ENCODE measurements at regions not wholly inside any gene's neighbourhood (a gene's known extent, or its start where the extent isn't known, plus 50 kb on each side); places are given as distances from the start of the nearest gene placed in this dataset.

GRCh38 chr16:86925067-86925791 is 346.9 kb downstream of the FOXL1 start:
- Mint-ChIP-seq H3K9me3 (peaks cover 29% of the 10 kb centered on the region), H3K4me3 (no peak overlapping the region), H3K4me1 (peaks cover 54% of the 10 kb centered on the region), H3K27ac (peak overlapping the region; percentile 27), H3K27me3 (ENCODE audit: low read depth, poor library complexity) (peaks cover 13% of the 10 kb centered on the region), H3K36me3 (ENCODE audit: low read depth) (peaks cover 12% of the 10 kb centered on the region)
- DNase-seq = peak; percentile 78
- no peak for TF ChIP-seq CTCF (IDR thresholded peaks at IDR 0.05)

- H3K9me3 Mint-ChIP-seq = peaks cover 17% of the 10 kb centered on the region
- H3K27me3 Mint-ChIP-seq (ENCODE audit: low read depth, poor library complexity) = peaks cover 12% of the 10 kb centered on the region
- peaks cover 6% of the 10 kb centered on the region for H3K36me3 Mint-ChIP-seq (ENCODE audit: low read depth)
- H3K4me3 Mint-ChIP-seq = no peak overlapping the region
- DNase-seq = peak; percentile 56
- H3K27ac Mint-ChIP-seq = peak overlapping the region; percentile 27
- peaks cover 45% of the 10 kb centered on the region for H3K4me1 Mint-ChIP-seq
- TF ChIP-seq CTCF (IDR thresholded peaks at IDR 0.05) = no peak
Measured at GRCh38 chr16:86926181-86927094, 348.1 kb downstream of the FOXL1 start.

- Mint-ChIP-seq H3K36me3 (ENCODE audit: low read depth) (no peaks in the 10 kb centered on the region), H3K27ac (no peak overlapping the region), H3K27me3 (ENCODE audit: low read depth, poor library complexity) (peaks cover 9% of the 10 kb centered on the region), H3K4me3 (no peak overlapping the region), H3K4me1 (peaks cover 40% of the 10 kb centered on the region), H3K9me3 (peaks cover 5% of the 10 kb centered on the region)
- DNase-seq = no peak
- TF ChIP-seq CTCF (IDR thresholded peaks at IDR 0.05) = no peak
Measured at GRCh38 chr16:86927699-86928098, 349.4 kb downstream of the FOXL1 start.

GRCh38 chr16:86928523-86929011 is 350.2 kb downstream of the FOXL1 start:
- H3K4me3 Mint-ChIP-seq = no peak overlapping the region
- H3K27ac Mint-ChIP-seq = peak overlapping the region; percentile 49
- H3K9me3 Mint-ChIP-seq = no peaks in the 10 kb centered on the region
- DNase-seq = no peak
- H3K4me1 Mint-ChIP-seq = peaks cover 36% of the 10 kb centered on the region
- peaks cover 4% of the 10 kb centered on the region for H3K27me3 Mint-ChIP-seq (ENCODE audit: low read depth, poor library complexity)
- H3K36me3 Mint-ChIP-seq (ENCODE audit: low read depth) = no peaks in the 10 kb centered on the region
- TF ChIP-seq CTCF (IDR thresholded peaks at IDR 0.05) = no peak

- Mint-ChIP-seq H3K27me3 (ENCODE audit: low read depth, poor library complexity) (peaks cover 4% of the 10 kb centered on the region), H3K9me3 (peaks cover 3% of the 10 kb centered on the region), H3K36me3 (ENCODE audit: low read depth) (no peaks in the 10 kb centered on the region), H3K4me1 (peaks cover 32% of the 10 kb centered on the region), H3K27ac (peak overlapping the region; percentile 49), H3K4me3 (no peak overlapping the region)
- no peak for DNase-seq
- no peak for TF ChIP-seq CTCF (IDR thresholded peaks at IDR 0.05)
Measured at GRCh38 chr16:86929057-86929871, 350.9 kb downstream of the FOXL1 start.

All from nephron progenitor cell (in vitro differentiated cells).